Uterus (tissue), 2 donors: ENCODE measurements at regions not wholly inside any gene's neighbourhood (a gene's known extent, or its start where the extent isn't known, plus 50 kb on each side); places are given as distances from the start of the nearest gene placed in this dataset.

Experiments used
- POLR2A ChIP-seq, 2 donors: fragments of 450-650 bp; IDR thresholded peaks; one replicate each; pipeline ENCODE4 v1.6.1; 2016; ENCODE audit warnings: antibody characterized with exemption in 2 of 2, mild to moderate bottlenecking in 1 of 2, moderate library complexity in 1 of 2
- TF ChIP-seq, protein P1 (sequence below), 4 experiments: fragments of 200-600 bp in 2 of 4; fragments of 450-650 bp in 2 of 4; sonication (generic) in 2 of 4; IDR thresholded peaks; one replicate each; pipeline ENCODE4 v1.5.1; 2016 to 2019; ENCODE audit warnings: antibody characterized with exemption in 4 of 4, mild to moderate bottlenecking in 2 of 4, moderate library complexity in 1 of 4

- no peak for TF ChIP-seq POLR2A (IDR thresholded peaks at IDR 0.05)
- TF ChIP-seq, protein P1, sequence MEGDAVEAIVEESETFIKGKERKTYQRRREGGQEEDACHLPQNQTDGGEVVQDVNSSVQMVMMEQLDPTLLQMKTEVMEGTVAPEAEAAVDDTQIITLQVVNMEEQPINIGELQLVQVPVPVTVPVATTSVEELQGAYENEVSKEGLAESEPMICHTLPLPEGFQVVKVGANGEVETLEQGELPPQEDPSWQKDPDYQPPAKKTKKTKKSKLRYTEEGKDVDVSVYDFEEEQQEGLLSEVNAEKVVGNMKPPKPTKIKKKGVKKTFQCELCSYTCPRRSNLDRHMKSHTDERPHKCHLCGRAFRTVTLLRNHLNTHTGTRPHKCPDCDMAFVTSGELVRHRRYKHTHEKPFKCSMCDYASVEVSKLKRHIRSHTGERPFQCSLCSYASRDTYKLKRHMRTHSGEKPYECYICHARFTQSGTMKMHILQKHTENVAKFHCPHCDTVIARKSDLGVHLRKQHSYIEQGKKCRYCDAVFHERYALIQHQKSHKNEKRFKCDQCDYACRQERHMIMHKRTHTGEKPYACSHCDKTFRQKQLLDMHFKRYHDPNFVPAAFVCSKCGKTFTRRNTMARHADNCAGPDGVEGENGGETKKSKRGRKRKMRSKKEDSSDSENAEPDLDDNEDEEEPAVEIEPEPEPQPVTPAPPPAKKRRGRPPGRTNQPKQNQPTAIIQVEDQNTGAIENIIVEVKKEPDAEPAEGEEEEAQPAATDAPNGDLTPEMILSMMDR (IDR thresholded peaks at IDR 0.05) = no peak
These were observed 527.2 kb downstream of the GALC start for GRCh38 chr14:87465770-87466169.
